Stomach (tissue), 8 donors: ENCODE measurements at regions not wholly inside any gene's neighbourhood (a gene's known extent, or its start where the extent isn't known, plus 50 kb on each side); places are given as distances from the start of the nearest gene placed in this dataset.

Experiments
- DNase-seq, 2 donors: peaks; one replicate each; pipeline versions ENCODE4 v3.0.0 to v3.0.0-alpha.2; 2013 to 2019
- H3K27ac ChIP-seq, 5 donors: fragments of 200-600 bp in 4 of 5; sonication (generic) in 4 of 5; one replicate each; pipeline ENCODE4 v1.5.1; 2013 to 2019; ENCODE audit warnings: mild to moderate bottlenecking in 1 of 5, moderate library complexity in 1 of 5
- H3K27me3 ChIP-seq, 3 donors: fragments of 200-600 bp; sonication (generic); one replicate each; pipeline ENCODE4 v1.5.1; 2017 to 2019; ENCODE audit warnings: mixed run types in 1 of 3
- H3K36me3 ChIP-seq, 4 donors: fragments of 200-600 bp; sonication (generic); 1 replicate in 3 of 4; 2 replicates in 1 of 4; pipeline ENCODE4 v1.5.1; 2016 to 2019
- H3K4me1 ChIP-seq, 4 donors: fragments of 200-600 bp; sonication (generic); one replicate each; pipeline ENCODE4 v1.5.1; 2016 to 2019
- H3K4me3 ChIP-seq, 4 donors: fragments of 200-600 bp; sonication (generic) in 3 of 4; one replicate each; pipeline ENCODE4 v1.5.1; 2016 to 2019; ENCODE audit warnings: mild to moderate bottlenecking in 1 of 4
- H3K9me3 ChIP-seq, 4 donors: fragments of 200-600 bp; sonication (generic); one replicate each; pipeline ENCODE4 v1.5.1; 2016 to 2019
- CTCF ChIP-seq, 7 experiments: fragments of 450-650 bp in 4 of 7; fragments of 200-600 bp in 3 of 7; sonication (generic) in 3 of 7; IDR thresholded peaks; one replicate each; pipeline ENCODE4 v1.5.1; 2016 to 2019; ENCODE audit warnings: antibody characterized with exemption in 7 of 7, control low read depth in 2 of 7, mild to moderate bottlenecking in 1 of 7
- EP300 ChIP-seq: sonication (generic); formaldehyde crosslinking; IDR thresholded peaks from one replicate; pipeline ENCODE4 v1.6.1; 2017; ENCODE audit warnings: antibody characterized with exemption
- POLR2A ChIP-seq, 4 donors: fragments of 450-650 bp; IDR thresholded peaks; one replicate each; pipeline ENCODE4 v1.6.1; 2016; ENCODE audit warnings: antibody characterized with exemption in 4 of 4, control low read depth in 2 of 4, mild to moderate bottlenecking in 1 of 4, moderate library complexity in 1 of 4
- POLR2AphosphoS5 ChIP-seq, 3 donors: sonication (generic); formaldehyde crosslinking; IDR thresholded peaks; one replicate each; pipeline ENCODE4 v1.6.1; 2016; ENCODE audit warnings: antibody characterized with exemption in 3 of 3
- WGBS, 5 donors: extraction: QIAGEN DNeasy Blood & Tissue Kit in 3 of 5; methylation state at CpG; one replicate each; pipeline versions ENCODE4 v1.1.5 to v1.1.7; 2013 to 2018; 5-methylcytosine and 5-hydroxymethylcytosine counted together
- intact Hi-C: fragments of 100-400 bp; cut with DNase I; formaldehyde crosslinking; loops from one replicate; pipeline ENCODE4 v1.15.1; 2023; ENCODE audit warnings: low total_unique reads
- donor health status: healthy with polysubstance abuse.
- donor health status: Bipolar disorder and iron deficiency.
- donor health status: healthy.

GRCh38 chr1:192005976-192006375, 152.3 kb upstream of the RGS18 start:
- Histone ChIP-seq H3K4me3 (no peak overlapping the region), H3K36me3 (no peaks in the 10 kb centered on the region), H3K9me3 (no peaks in the 10 kb centered on the region), H3K27ac (no peak overlapping the region), H3K27me3 (no peaks in the 10 kb centered on the region), H3K4me1 (no peaks in the 10 kb centered on the region)
- intact Hi-C loops, result no loop called here
- 67 to 80% (median 74%) methylated on average over 3 of the region's 3 CpGs for WGBS, 5 donors
- no peak for DNase-seq
- TF ChIP-seq EP300 (no peak), POLR2A (IDR thresholded peaks at IDR 0.05) (no peak), POLR2AphosphoS5 (IDR thresholded peaks at IDR 0.05) (no peak), CTCF (IDR thresholded peaks at IDR 0.05) (no peak)

DNA sequence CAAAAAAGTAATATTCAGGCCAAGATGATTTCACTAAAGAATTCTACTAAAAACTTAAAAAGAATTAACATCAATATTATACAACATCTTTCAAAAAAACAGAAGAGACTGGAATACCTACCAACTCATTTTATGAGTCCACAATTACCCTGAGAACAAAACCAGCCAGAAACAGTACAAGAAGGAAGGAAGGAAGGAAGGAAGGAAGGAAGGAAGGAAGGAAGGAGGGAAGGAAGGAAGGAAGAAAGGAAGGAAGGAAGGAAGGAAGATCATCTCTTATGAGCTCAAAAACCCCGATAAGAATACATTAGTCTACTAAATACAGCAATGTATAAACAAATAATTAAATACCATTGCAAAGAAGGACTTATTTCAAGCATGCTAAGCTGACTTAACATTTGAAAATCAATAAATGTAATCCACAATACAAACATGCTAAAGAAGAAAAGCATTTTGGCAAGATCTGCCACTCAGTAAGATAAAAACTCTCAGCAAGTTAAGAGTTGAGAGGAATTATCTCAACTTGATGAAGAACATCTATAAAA, 149.9 kb upstream of the RGS18 start:
- no peaks in the 10 kb centered on the region for H3K9me3 ChIP-seq
- no peaks in the 10 kb centered on the region for H3K4me1 ChIP-seq
- WGBS, 5 donors, result 47 to 80% (median 51%) methylated on average over 1 of the region's 1 CpG
- DNase-seq, result no peak
- no peaks in the 10 kb centered on the region for H3K36me3 ChIP-seq
- intact Hi-C loops, result no loop called here
- no peaks in the 10 kb centered on the region for H3K27me3 ChIP-seq
- H3K27ac ChIP-seq, result no peak overlapping the region
- H3K4me3 ChIP-seq, result no peak overlapping the region
- TF ChIP-seq POLR2A (IDR thresholded peaks at IDR 0.05) (no peak), POLR2AphosphoS5 (IDR thresholded peaks at IDR 0.05) (no peak), CTCF (IDR thresholded peaks at IDR 0.05) (no peak), EP300 (no peak)

- intact Hi-C loops, result no loop called here
- Histone ChIP-seq H3K27me3 (no peaks in the 10 kb centered on the region), H3K9me3 (no peaks in the 10 kb centered on the region), H3K4me1 (no peaks in the 10 kb centered on the region), H3K4me3 (no peak overlapping the region), H3K36me3 (no peaks in the 10 kb centered on the region), H3K27ac (no peak overlapping the region)
- TF ChIP-seq POLR2A (IDR thresholded peaks at IDR 0.05), result no peak
- TF ChIP-seq POLR2AphosphoS5 (IDR thresholded peaks at IDR 0.05), result no peak
- no peak for TF ChIP-seq EP300
- no peak for TF ChIP-seq CTCF (IDR thresholded peaks at IDR 0.05)
- WGBS, 5 donors, result 50 to 82% (median 69%) methylated on average over 1 of the region's 1 CpG
- DNase-seq, result no peak
Observed at GRCh38 chr1:192010406-192010805, 147.9 kb upstream of the RGS18 start.

- no peak for DNase-seq
- no peak overlapping the region for H3K4me3 ChIP-seq
- intact Hi-C loops, result no loop called here
- no peaks in the 10 kb centered on the region for H3K4me1 ChIP-seq
- H3K27me3 ChIP-seq, result no peaks in the 10 kb centered on the region
- H3K9me3 ChIP-seq, result no peaks in the 10 kb centered on the region
- WGBS, 5 donors, result 93 to 95% (median 94%) methylated on average over 11 of the region's 11 CpGs
- no peak overlapping the region for H3K27ac ChIP-seq
- no peak for TF ChIP-seq CTCF (IDR thresholded peaks at IDR 0.05)
- TF ChIP-seq POLR2AphosphoS5 (IDR thresholded peaks at IDR 0.05), result no peak
- TF ChIP-seq EP300, result no peak
- TF ChIP-seq POLR2A (IDR thresholded peaks at IDR 0.05), result no peak
- no peaks in the 10 kb centered on the region for H3K36me3 ChIP-seq
Observed at GRCh38 chr1:192011525-192011924, 146.7 kb upstream of the RGS18 start.
